CD4-positive, alpha-beta T cell treated with Interleukin-1 beta for 1 hour (primary cell): ENCODE measurements at regions not wholly inside any gene's neighbourhood (a gene's known extent, or its start where the extent isn't known, plus 50 kb on each side); places are given as distances from the start of the nearest gene placed in this dataset.
A peak's percentile ranks its signal among the peaks of the same experiment; 100 is the strongest.

Source experiments
- DNase-seq, 2 donors: peaks; one replicate each; pipeline ENCODE4 v3.0.0-alpha.2; 2020 to 2022

GRCh38 chr2:215681799-215682596 lies 246.1 kb upstream of the FN1 start:
- DNase-seq = no peak

GRCh38 chr2:215680605-215681598 lies 245.0 kb upstream of the FN1 start:
- DNase-seq = peak; percentile 24 to 43

DNA sequence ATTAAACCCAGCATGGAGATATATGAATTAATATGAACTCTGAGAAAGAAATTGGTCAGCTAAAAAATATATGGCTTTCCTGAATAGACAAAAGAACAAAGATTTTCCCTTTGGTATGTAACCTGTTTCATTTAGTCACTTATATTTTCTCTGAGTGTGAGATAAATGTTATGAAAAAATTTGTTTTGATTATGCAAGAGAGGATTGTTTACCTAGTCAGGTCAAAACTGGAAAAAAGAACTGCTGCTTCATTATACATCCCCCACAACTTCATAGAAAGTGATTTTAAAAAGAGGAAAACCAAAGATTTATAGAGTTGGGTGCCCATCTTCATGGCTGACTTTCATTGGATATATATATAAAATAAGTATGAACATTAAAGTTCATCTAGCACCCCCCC lies 242.2 kb upstream of the FN1 start:
- no peak for DNase-seq

DNA sequence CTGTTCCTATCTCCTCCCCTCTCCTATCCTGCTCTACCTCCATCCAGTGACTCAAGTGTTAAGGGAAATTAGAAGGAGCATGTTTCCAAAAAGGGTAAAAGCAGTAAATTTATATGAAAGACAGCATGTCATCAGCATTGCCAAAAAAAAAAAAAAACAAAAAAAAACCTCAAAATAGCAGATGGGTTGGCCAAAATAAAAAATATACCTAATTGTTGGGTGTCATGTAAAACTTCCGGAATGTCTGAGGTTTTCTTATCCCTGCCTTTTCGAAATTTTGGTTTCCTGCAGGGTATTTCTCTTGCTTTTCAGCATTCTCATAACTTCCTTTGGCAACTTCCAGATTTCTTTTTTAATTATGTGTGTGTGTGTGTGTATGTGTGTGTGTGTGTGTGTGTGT lies 241.6 kb upstream of the FN1 start:
- DNase-seq = no peak

- no peak for DNase-seq
Measured at GRCh38 chr2:215672406-215672805, 236.5 kb upstream of the FN1 start.

DNA sequence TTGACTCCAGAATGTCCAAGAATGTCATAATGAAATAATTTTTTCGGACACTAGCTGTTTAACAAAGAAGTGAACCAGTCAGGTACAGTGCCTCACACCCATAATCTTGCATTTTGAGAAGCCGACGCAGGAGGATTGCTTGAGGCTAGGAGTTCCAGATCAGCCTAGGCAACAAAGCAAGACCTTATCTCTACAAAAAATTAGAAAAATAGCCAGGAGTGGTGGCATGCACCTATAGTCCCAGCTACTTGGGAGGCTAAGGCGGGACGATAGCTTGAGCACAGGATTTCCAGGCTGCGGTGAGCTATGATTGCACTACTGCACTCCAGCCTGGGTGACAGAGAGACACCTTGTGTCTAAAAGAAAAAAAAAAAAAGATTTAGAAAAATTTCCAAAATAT lies 235.8 kb upstream of the FN1 start:
- DNase-seq = no peak

- DNase-seq = no peak
Measured at GRCh38 chr2:215671244-215671643, 235.4 kb upstream of the FN1 start.

- no peak for DNase-seq
Measured at GRCh38 chr2:215670396-215670795, 234.5 kb upstream of the FN1 start.

- DNase-seq = no peak
Measured at GRCh38 chr2:215668378-215668775, 232.5 kb upstream of the FN1 start.

DNA sequence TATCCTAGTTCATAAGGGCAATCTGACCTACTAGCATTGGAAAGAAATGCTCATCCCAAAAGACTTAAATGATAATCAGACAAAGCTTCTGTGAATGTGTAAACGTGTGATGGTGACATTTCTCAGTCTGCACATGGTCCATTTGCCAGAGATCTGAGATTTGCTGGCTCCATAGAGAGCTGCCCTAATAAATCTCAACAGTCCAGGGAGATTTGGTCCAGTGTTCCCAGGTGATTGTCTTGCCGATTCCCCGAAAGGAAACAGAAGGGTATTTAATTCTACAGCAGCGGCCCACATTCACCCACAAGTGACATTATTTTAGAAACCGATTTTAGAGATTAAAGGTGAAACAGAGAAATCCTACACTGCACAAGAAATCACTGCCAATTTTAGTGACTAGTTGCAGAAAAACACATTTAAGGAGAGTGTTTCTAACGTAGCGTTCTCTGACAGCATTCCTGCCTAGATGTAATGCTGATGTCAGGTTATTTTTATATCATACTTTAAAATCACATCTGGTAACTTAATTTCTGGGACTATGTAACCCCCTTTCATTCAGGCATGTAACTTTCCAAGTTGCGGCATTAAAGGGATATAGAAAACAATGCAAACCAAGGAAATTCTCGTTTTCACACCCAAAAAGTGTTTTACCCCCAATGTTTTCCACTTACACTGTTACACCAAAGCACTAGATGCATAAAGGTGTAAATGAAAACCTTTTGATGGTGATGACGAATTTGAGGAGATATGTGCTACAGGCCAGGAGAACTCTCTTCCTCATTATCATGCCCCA lies 231.9 kb upstream of the FN1 start:
- DNase-seq = no peak

- peak in 1 of 2 donors; percentile 26 for DNase-seq
Measured at GRCh38 chr2:215664847-215665525, 229.1 kb upstream of the FN1 start.

DNA sequence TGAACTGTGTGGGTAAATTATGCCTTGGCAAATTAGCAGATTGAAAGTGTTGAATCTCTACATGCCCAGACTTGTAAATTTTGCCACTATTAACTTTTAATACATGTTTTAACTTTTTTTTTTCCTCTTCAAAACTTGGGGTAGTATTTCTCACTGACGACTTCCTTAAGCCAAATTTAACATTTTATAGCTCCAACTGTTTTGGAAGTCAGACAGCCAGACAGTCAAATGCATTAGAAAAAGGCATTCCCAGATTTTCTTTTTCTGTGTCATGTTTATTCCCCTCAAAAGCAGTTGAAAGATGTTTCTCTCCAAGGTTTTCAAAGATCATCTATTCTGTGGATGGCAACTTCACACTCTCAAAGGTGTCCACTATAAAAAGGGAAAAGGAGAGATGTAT lies 226.8 kb upstream of the FN1 start:
- no peak for DNase-seq

DNA sequence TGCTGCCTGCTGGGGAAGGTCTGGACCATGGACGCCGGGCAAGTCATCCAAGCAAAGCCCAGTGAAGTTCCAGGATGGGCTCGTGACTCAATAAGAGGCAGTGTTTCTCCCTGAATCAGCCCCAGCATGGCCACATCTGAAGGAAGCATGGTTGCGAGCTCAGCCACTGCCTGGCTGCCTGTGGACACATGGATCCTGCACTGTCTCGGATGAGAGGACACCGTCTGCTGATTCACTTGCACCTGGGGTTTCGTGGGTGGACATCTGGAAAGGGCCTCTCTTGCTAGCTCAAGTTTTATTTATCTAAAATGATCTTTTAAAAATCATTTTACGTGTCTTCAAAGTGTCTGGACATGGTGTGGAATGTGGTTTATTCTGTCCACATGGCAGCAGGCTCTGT lies 224.8 kb upstream of the FN1 start:
- DNase-seq = no peak

DNA sequence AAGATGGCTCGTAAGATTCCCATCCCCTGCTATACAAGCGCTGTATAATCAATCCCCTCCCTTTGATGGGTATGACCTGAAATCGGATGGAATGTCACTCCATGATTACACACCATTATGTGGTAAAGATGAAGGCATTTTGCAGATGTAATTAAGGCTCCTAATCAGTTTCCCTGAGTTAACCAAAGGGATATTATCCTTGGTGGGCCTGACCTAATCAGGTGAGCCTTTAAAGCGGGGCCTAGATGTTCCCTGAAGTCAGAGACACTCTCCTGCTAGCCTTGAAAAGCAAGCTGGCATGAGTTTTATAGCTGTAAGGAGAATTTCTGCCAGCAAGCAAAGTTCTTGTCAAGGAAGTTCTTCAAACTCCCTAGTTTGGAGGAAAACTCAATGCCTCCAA lies 223.8 kb upstream of the FN1 start:
- DNase-seq = no peak

DNA sequence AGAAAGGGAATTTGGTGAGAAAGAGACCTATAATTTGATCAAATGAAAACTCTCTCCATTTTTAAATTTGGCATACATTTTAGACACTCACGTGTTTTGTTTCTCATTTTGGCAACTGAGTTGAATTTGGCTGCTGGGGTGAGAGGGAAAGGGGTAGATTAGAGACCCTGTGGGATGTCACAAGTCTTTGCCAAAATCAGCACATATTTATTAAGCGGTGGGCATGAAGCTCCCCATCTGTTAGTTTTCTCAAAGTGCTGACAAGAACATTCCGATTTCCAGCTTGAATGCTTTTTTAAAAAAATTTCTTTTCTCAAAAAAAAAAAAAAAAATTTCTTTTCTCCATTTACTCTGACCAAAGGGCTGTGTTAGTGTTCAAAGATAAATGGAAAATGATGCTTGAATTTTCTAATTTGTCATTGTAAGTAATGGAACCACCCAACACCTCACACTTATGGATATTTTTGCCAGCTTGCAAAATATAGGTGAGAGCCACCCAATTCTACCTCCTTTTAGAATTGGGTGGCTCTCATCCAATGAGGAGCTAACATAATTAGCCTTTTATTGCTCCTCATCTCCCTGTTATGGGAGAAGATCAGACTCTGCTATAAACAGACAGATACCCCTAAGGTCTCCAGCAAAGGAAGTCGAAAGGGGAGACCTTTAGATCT lies 222.9 kb upstream of the FN1 start:
- no peak for DNase-seq

DNA sequence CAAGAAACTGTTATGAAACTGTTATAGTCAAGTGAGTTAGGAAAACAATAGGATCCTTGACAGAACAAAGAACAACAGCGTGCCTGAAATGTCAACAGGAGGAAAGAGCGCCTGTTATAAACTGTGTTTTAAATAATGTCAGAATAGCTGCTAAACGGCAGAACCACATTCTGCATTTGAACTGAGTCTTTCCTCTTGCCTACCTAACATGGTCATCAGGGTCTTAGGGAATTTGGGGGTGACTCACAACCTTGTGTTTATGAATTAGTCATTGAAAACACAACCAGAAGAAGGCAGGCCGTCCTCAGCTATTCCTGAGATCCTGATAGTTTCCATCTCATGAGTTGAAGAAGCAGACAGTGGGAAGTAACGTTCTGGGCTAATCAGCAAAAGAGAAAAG lies 222.0 kb upstream of the FN1 start:
- DNase-seq = no peak

DNA sequence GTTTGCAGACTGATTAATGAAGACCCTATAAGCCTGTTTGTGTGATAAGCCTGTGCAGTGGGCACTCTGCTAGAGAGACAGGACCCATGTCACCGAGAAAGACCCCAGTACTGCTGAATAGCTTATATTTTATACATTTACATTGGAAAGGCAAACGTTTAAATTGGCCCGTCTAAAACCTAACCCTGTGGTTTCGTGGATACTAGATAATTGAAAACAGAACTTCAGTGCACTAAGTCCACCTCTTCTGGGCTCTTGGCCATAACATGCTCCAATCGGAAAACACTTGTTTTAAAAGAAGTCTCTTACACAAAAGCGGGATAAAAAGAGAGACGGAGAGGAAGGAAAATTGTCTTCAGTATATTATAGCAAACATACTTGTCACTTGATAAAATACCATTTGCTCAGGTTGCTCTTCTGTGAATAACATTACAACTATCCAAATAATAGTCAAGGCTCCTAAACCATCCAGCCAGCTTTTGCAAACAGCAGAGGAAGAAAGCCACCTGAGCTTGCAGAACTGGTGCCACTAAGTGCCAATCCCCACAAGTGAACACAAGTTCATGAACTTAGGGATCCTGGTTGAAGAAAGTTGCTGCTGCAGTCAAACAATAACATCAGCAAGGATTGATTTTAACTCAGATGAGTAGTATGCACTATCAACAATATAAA lies 218.4 kb upstream of the FN1 start:
- DNase-seq = no peak

- no peak for DNase-seq
Measured at GRCh38 chr2:215653344-215654030, 217.6 kb upstream of the FN1 start.

DNA sequence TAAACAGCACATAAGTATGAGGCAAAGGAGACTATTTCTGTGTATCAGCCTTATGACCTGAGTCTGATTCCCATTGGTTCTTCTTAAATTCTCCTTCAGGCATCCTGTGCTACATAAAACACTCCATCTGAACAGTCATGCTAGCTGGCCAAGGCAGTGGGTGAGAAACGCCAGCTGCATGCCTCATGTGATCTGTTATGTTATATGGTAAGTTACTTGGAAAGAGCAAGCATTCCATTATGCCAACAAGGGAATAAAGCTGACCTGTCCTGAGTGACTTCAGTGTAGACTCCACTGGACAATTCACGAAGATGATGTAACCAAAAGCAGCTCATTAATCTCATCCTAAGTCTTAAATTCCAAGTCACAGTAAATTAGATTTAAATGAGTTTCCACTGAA lies 216.5 kb upstream of the FN1 start:
- no peak for DNase-seq

GRCh38 chr2:215651412-215651811 lies 215.5 kb upstream of the FN1 start:
- DNase-seq = no peak
